Mesendoderm (in vitro differentiated cells): ENCODE measurements at regions not wholly inside any gene's neighbourhood (a gene's known extent, or its start where the extent isn't known, plus 50 kb on each side); places are given as distances from the start of the nearest gene placed in this dataset.
"Not testable (repeated sequence)": the region's sequence is repeated elsewhere in the genome, so short reads cannot be mapped to it uniquely, and the experiment has no call there.

Experiments used
- DNase-seq: peaks from one replicate; pipeline ENCODE4 v3.0.0; 2013
- H2AK5ac ChIP-seq: 2 replicates; pipeline ENCODE4 v1.6.1; 2013; ENCODE audit warnings: low read length, inconsistent platforms
- H2BK120ac ChIP-seq: 2 replicates; pipeline ENCODE4 v1.6.1; 2013; ENCODE audit warnings: low read depth, mild to moderate bottlenecking, low read length, moderate library complexity, mixed read lengths
- H2BK15ac ChIP-seq: replicated peaks from 2 replicates; pipeline ENCODE4 v1.6.1; 2013; ENCODE audit warnings: low read depth, mild to moderate bottlenecking, moderate library complexity
- H2BK5ac ChIP-seq: 2 replicates; pipeline ENCODE4 v1.6.1; 2013; ENCODE audit warnings: low read length, inconsistent platforms
- H3K18ac ChIP-seq: 2 replicates; pipeline ENCODE4 v1.6.1; 2013; ENCODE audit warnings: mild to moderate bottlenecking, low read length, mixed read lengths
- H3K23ac ChIP-seq: one replicate; pipeline ENCODE4 v1.6.1; 2013; ENCODE audit warnings: low read length
- H3K27ac ChIP-seq: 2 replicates; pipeline ENCODE4 v1.5.1; 2013; ENCODE audit warnings: low read depth, mild to moderate bottlenecking, inconsistent platforms, low read length, moderate library complexity
- H3K27me3 ChIP-seq: 2 replicates; pipeline ENCODE4 v1.6.1; 2013; ENCODE audit warnings: low read length, control low read depth, mild to moderate bottlenecking, inconsistent platforms; ENCODE audit not compliant: insufficient read depth, poor library complexity
- H3K36me3 ChIP-seq: 2 replicates; pipeline ENCODE4 v1.6.1; 2013; ENCODE audit warnings: low read length, inconsistent platforms; ENCODE audit not compliant: control insufficient read depth, insufficient read depth
- H3K4ac ChIP-seq: one replicate; pipeline ENCODE4 v1.6.1; 2013; ENCODE audit warnings: low read depth, mild to moderate bottlenecking, low read length, moderate library complexity
- H3K4me1 ChIP-seq: 2 replicates; pipeline ENCODE4 v1.6.1; 2013; ENCODE audit warnings: low read depth, low read length, inconsistent platforms; ENCODE audit not compliant: control insufficient read depth
- H3K4me2 ChIP-seq: 2 replicates; pipeline ENCODE4 v1.6.1; 2013; ENCODE audit warnings: low read length
- H3K4me3 ChIP-seq: 2 replicates; pipeline ENCODE4 v1.5.1; 2013; ENCODE audit warnings: mild to moderate bottlenecking, low read length
- H3K56ac ChIP-seq: one replicate; pipeline ENCODE4 v1.6.1; 2013; ENCODE audit warnings: low read length
- H3K79me1 ChIP-seq: 2 replicates; pipeline ENCODE4 v1.6.1; 2013; ENCODE audit warnings: low read length, inconsistent platforms
- H3K79me2 ChIP-seq: 2 replicates; pipeline ENCODE4 v1.6.1; 2013; ENCODE audit warnings: mild to moderate bottlenecking, low read length; ENCODE audit not compliant: control insufficient read depth, insufficient read depth
- H3K9ac ChIP-seq: 2 replicates; pipeline ENCODE4 v1.6.1; 2013; ENCODE audit warnings: low read length, inconsistent platforms
- H4K5ac ChIP-seq: one replicate; pipeline ENCODE4 v1.6.1; 2013; ENCODE audit warnings: low read length
- H4K8ac ChIP-seq: one replicate; pipeline ENCODE4 v1.6.1; 2013; ENCODE audit warnings: low read depth, mild to moderate bottlenecking, control low read depth, low read length, moderate library complexity
- WGBS: extraction: QIAGEN DNeasy Blood & Tissue Kit; methylation state at CpG from one replicate; pipeline ENCODE4 v1.1.7; 2013; ENCODE audit warnings: low lambda C conversion rate, missing lambda C conversion rate; ENCODE audit not compliant: insufficient coverage; ENCODE audit errors: extremely low coverage; 5-methylcytosine and 5-hydroxymethylcytosine counted together

- no peaks in the 10 kb centered on the region for H3K79me1 ChIP-seq
- WGBS = no CpG with 5 or more reads among the region's 3 CpGs
- H2AK5ac ChIP-seq = no peak overlapping the region
- no peak overlapping the region for H3K4ac ChIP-seq
- no peaks in the 10 kb centered on the region for H3K27me3 ChIP-seq
- H2BK5ac ChIP-seq = no peak overlapping the region
- H3K23ac ChIP-seq = no peak overlapping the region
- H4K5ac ChIP-seq = no peak overlapping the region
- H3K56ac ChIP-seq = no peak overlapping the region
- no peak overlapping the region for H3K18ac ChIP-seq
- no peak overlapping the region for H3K27ac ChIP-seq
- H2BK120ac ChIP-seq = no peak overlapping the region
- H3K4me2 ChIP-seq = no peak overlapping the region
- no peak overlapping the region for H3K4me3 ChIP-seq
- no peaks in the 10 kb centered on the region for H3K79me2 ChIP-seq
- no peaks in the 10 kb centered on the region for H3K36me3 ChIP-seq
- no peak overlapping the region for H2BK15ac ChIP-seq
- H4K8ac ChIP-seq = no peak overlapping the region
- no peak overlapping the region for H3K9ac ChIP-seq
- no peaks in the 10 kb centered on the region for H3K4me1 ChIP-seq
- DNase-seq = no peak
Measured at GRCh38 chr2:131641414-131642206, 113.9 kb downstream of the CCDC74A start.

GRCh38 chr2:131643180-131643579 lies 115.5 kb downstream of the CCDC74A start:
- H3K23ac ChIP-seq, H2BK5ac ChIP-seq, H3K18ac ChIP-seq, H4K5ac ChIP-seq, H3K56ac ChIP-seq, H4K8ac ChIP-seq, H3K4me3 ChIP-seq, H3K36me3 ChIP-seq, H3K27ac ChIP-seq, H3K79me1 ChIP-seq, H2AK5ac ChIP-seq, H3K4me1 ChIP-seq, H2BK15ac ChIP-seq, H3K79me2 ChIP-seq, H3K4me2 ChIP-seq, H3K4ac ChIP-seq, H2BK120ac ChIP-seq, DNase-seq, H3K27me3 ChIP-seq, H3K9ac ChIP-seq: not testable (repeated sequence)
- WGBS = no CpG with 5 or more reads among the region's 3 CpGs

- no peak overlapping the region for H3K56ac ChIP-seq
- H3K79me1 ChIP-seq = no peaks in the 10 kb centered on the region
- no peak overlapping the region for H3K4me3 ChIP-seq
- no peak overlapping the region for H4K8ac ChIP-seq
- WGBS = no CpG with 5 or more reads among the region's 14 CpGs
- H3K27ac ChIP-seq = no peak overlapping the region
- H3K9ac ChIP-seq = no peak overlapping the region
- H3K4ac ChIP-seq = no peak overlapping the region
- H2BK5ac ChIP-seq = no peak overlapping the region
- no peak overlapping the region for H2AK5ac ChIP-seq
- no peak overlapping the region for H4K5ac ChIP-seq
- no peak for DNase-seq
- no peaks in the 10 kb centered on the region for H3K79me2 ChIP-seq
- no peaks in the 10 kb centered on the region for H3K36me3 ChIP-seq
- no peaks in the 10 kb centered on the region for H3K4me1 ChIP-seq
- no peak overlapping the region for H3K4me2 ChIP-seq
- H2BK120ac ChIP-seq = no peak overlapping the region
- no peak overlapping the region for H2BK15ac ChIP-seq
- H3K23ac ChIP-seq = no peak overlapping the region
- no peaks in the 10 kb centered on the region for H3K27me3 ChIP-seq
- H3K18ac ChIP-seq = no peak overlapping the region
Measured at GRCh38 chr2:131645177-131645765, 117.6 kb downstream of the CCDC74A start.

- no CpG with 5 or more reads among the region's 15 CpGs for WGBS
- H2AK5ac ChIP-seq, H3K9ac ChIP-seq, H4K8ac ChIP-seq, H3K4ac ChIP-seq, H3K27ac ChIP-seq, H3K79me1 ChIP-seq, H2BK15ac ChIP-seq, H3K18ac ChIP-seq, H3K4me3 ChIP-seq, H2BK120ac ChIP-seq, H3K79me2 ChIP-seq, DNase-seq, H3K36me3 ChIP-seq, H3K56ac ChIP-seq, H3K4me2 ChIP-seq, H3K27me3 ChIP-seq, H4K5ac ChIP-seq, H2BK5ac ChIP-seq, H3K23ac ChIP-seq, H3K4me1 ChIP-seq: not testable (repeated sequence)
Measured at GRCh38 chr2:131646220-131646619, 118.5 kb downstream of the CCDC74A start.

GRCh38 chr2:131646669-131647297 lies 119.1 kb downstream of the CCDC74A start:
- Histone ChIP-seq H3K36me3 (no peaks in the 10 kb centered on the region), H4K5ac (no peak overlapping the region), H3K4me3 (no peak overlapping the region), H3K79me1 (no peaks in the 10 kb centered on the region), H2BK120ac (no peak overlapping the region), H4K8ac (no peak overlapping the region), H2BK5ac (no peak overlapping the region), H3K4ac (no peak overlapping the region), H3K23ac (no peak overlapping the region), H2BK15ac (no peak overlapping the region), H3K79me2 (no peaks in the 10 kb centered on the region), H3K56ac (no peak overlapping the region), H3K9ac (no peak overlapping the region), H3K27ac (no peak overlapping the region), H3K27me3 (no peaks in the 10 kb centered on the region), H3K4me1 (no peaks in the 10 kb centered on the region), H3K18ac (no peak overlapping the region), H3K4me2 (no peak overlapping the region), H2AK5ac (no peak overlapping the region)
- WGBS = no CpG with 5 or more reads among the region's 47 CpGs
- no peak for DNase-seq
